ENCODE measurements at regions not wholly inside any gene's neighbourhood (a gene's known extent, or its start where the extent isn't known, plus 50 kb on each side); places are given as distances from the start of the nearest gene placed in this dataset.
A peak's percentile ranks its signal among the peaks of the same experiment; 100 is the strongest.

DNA sequence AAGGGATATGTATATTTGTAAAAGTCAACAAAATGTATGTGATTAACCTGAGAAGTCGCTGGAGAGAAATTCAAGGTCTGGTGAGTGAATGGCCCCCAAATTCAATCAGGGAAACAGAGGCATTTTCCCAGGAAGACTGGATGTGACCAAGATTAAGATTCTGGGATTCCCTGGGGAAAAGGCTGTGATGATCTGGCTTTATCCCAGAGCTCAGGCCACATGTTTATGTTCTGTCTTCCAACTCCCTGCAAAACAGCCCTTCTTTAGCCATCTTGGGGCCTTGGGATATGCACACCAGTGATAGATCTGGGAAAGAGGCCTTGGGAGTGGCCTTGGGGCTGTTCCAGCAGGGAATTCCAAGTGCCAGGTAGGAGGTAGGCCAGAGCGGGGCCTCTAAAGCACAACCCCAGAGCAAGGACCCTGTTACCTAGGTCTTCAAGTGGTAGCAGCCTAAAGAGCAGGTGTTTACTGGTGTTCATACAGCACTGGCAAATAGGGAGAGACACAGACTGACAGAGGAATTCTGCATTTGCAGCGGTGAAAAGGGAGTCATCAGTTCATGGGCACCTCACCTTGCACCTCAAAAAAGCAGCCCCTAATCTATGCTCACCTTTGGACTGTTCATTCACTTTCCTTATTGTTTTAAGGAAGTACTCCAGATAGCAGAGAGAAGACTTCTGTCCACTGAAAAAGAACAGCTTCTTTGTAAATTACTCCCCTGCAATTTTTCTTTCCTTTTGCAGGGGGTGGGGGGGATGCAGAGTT is 312.4 kb downstream of the BUD13 start:
- no peak for DNase-seq (ENCODE audit: extremely low read depth, insufficient read length)
- Histone ChIP-seq H3K27me3 (replicated peaks; ENCODE audit: control insufficient read depth, insufficient read depth, low read length) (no peaks in the 10 kb centered on the region; the same call in 1 of the 2 replicates), H3K4me3 (replicated peaks; ENCODE audit: low read depth, low read length) (no peak overlapping the region), H3K36me3 (ENCODE audit: control insufficient read depth, insufficient read depth, low read length) (no peaks in the 10 kb centered on the region)
- no peak for TF ChIP-seq CTCF (IDR thresholded peaks at IDR 0.05; ENCODE audit: insufficient read depth, low read length, poor library complexity, severe bottlenecking)

GRCh38 chr11:116459185-116460045 is 313.4 kb downstream of the BUD13 start:
- H3K4me3 ChIP-seq (replicated peaks; ENCODE audit: low read depth, low read length), result no peak overlapping the region
- no peak for TF ChIP-seq CTCF (IDR thresholded peaks at IDR 0.05; ENCODE audit: insufficient read depth, low read length, poor library complexity, severe bottlenecking)
- no peaks in the 10 kb centered on the region for H3K36me3 ChIP-seq (ENCODE audit: control insufficient read depth, insufficient read depth, low read length)
- peak; percentile 2 for DNase-seq (ENCODE audit: extremely low read depth, insufficient read length)
- no peaks in the 10 kb centered on the region; the same call in 1 of the 2 replicates for H3K27me3 ChIP-seq (replicated peaks; ENCODE audit: control insufficient read depth, insufficient read depth, low read length)

GRCh38 chr11:116458546-116458945 is 314.2 kb downstream of the BUD13 start:
- no peaks in the 10 kb centered on the region for H3K36me3 ChIP-seq (ENCODE audit: control insufficient read depth, insufficient read depth, low read length)
- no peak for TF ChIP-seq CTCF (IDR thresholded peaks at IDR 0.05; ENCODE audit: insufficient read depth, low read length, poor library complexity, severe bottlenecking)
- H3K4me3 ChIP-seq (replicated peaks; ENCODE audit: low read depth, low read length), result no peak overlapping the region
- H3K27me3 ChIP-seq (replicated peaks; ENCODE audit: control insufficient read depth, insufficient read depth, low read length), result no peaks in the 10 kb centered on the region; the same call in 1 of the 2 replicates
- no peak for DNase-seq (ENCODE audit: extremely low read depth, insufficient read length)

DNA sequence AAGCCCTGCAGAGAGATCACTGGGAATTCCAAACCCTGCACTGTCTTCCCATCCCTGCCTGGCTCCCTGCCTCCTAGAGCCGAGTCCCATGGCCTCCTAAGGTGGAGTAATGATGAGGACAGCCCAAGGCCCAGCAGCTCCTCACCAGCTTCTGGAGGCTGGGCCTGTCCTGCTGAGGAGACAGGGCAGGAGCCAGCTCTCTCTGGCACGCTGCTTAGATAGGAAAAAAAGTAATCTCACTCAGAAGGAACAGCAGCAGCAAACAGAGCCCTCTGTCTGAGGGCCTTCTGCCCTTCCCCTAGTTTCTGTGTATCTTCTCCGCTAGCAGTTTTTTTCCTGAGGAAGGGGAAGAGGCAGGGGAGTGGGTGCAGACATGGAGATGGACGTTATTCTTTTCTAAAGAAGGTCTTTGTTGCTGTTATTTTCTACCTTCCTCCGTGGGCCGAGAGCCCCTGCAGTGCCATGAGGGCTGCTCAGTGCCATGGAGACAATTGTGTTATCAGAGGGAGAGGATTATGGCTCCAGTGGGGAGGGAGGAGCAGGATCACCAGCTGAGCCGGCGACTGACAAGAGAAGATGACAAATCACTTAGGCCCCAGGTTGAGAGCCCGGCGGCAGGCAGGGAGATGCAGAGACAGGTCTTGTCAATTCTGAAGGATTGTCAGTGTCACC is 315.3 kb downstream of the BUD13 start:
- Histone ChIP-seq H3K4me3 (replicated peaks; ENCODE audit: low read depth, low read length) (no peak overlapping the region), H3K27me3 (replicated peaks; ENCODE audit: control insufficient read depth, insufficient read depth, low read length) (no peaks in the 10 kb centered on the region; the same call in 1 of the 2 replicates), H3K36me3 (ENCODE audit: control insufficient read depth, insufficient read depth, low read length) (no peaks in the 10 kb centered on the region)
- TF ChIP-seq CTCF (IDR thresholded peaks at IDR 0.05; ENCODE audit: insufficient read depth, low read length, poor library complexity, severe bottlenecking), result no peak
- no peak for DNase-seq (ENCODE audit: extremely low read depth, insufficient read length)

GRCh38 chr11:116454951-116455350 is 317.8 kb downstream of the BUD13 start:
- Histone ChIP-seq H3K36me3 (ENCODE audit: control insufficient read depth, insufficient read depth, low read length) (no peaks in the 10 kb centered on the region), H3K27me3 (replicated peaks; ENCODE audit: control insufficient read depth, insufficient read depth, low read length) (no peaks in the 10 kb centered on the region; the same call in 1 of the 2 replicates), H3K4me3 (replicated peaks; ENCODE audit: low read depth, low read length) (no peak overlapping the region)
- no peak for DNase-seq (ENCODE audit: extremely low read depth, insufficient read length)
- no peak for TF ChIP-seq CTCF (IDR thresholded peaks at IDR 0.05; ENCODE audit: insufficient read depth, low read length, poor library complexity, severe bottlenecking)
